GM12872 (cell line): ENCODE measurements at regions not wholly inside any gene's neighbourhood (a gene's known extent, or its start where the extent isn't known, plus 50 kb on each side); places are given as distances from the start of the nearest gene placed in this dataset.

ENCODE experiments used
- CTCF ChIP-seq: IDR thresholded peaks from 3 replicates; pipeline ENCODE4 v1.5.1; 2011; ENCODE audit warnings: low read depth, mild to moderate bottlenecking, low read length, moderate library complexity; ENCODE audit not compliant: insufficient read depth

- TF ChIP-seq CTCF: no peak
These were observed 177.3 kb upstream of the C9orf72 start for GRCh38 chr9:27750566-27750965.

- no peak for TF ChIP-seq CTCF
These were observed 178.8 kb upstream of the C9orf72 start for GRCh38 chr9:27752069-27752468.

- TF ChIP-seq CTCF: no peak
These were observed 182.6 kb upstream of the C9orf72 start for GRCh38 chr9:27755846-27756245.

- no peak for TF ChIP-seq CTCF
These were observed 183.1 kb upstream of the C9orf72 start for GRCh38 chr9:27756418-27756817.

GRCh38 chr9:27763831-27764230 is 190.6 kb upstream of the C9orf72 start:
- TF ChIP-seq CTCF: no peak

- no peak for TF ChIP-seq CTCF
These were observed 192.2 kb upstream of the C9orf72 start for GRCh38 chr9:27765266-27766072.

GRCh38 chr9:27766073-27766835 is 193.0 kb upstream of the C9orf72 start:
- no peak for TF ChIP-seq CTCF
